BLaER1 treated with 17β-estradiol and CSF1 and Interleukin-3, amounts not matched to agents 10 nM and 100 nM (cell line): ENCODE measurements at regions not wholly inside any gene's neighbourhood (a gene's known extent, or its start where the extent isn't known, plus 50 kb on each side); places are given as distances from the start of the nearest gene placed in this dataset.
"Not testable (repeated sequence)": the region's sequence is repeated elsewhere in the genome, so short reads cannot be mapped to it uniquely, and the experiment has no call there.

ENCODE experiments used
- H3K27ac ChIP-seq, 11 experiments: shearing (Covaris generic); formaldehyde crosslinking; 2 replicates each; pipeline ENCODE4 v1.8.1; 2022
- H3K27me3 ChIP-seq, 11 experiments: shearing (Covaris generic); formaldehyde crosslinking; 2 replicates each; pipeline ENCODE4 v1.8.1; 2022
- H3K36me3 ChIP-seq, 11 experiments: shearing (Covaris generic); formaldehyde crosslinking; 2 replicates each; pipeline ENCODE4 v1.8.1; 2022
- H3K4me1 ChIP-seq, 10 experiments: shearing (Covaris generic); formaldehyde crosslinking; 2 replicates each; pipeline ENCODE4 v1.8.1; 2022
- H3K4me2 ChIP-seq, 11 experiments: shearing (Covaris generic); formaldehyde crosslinking; 2 replicates each; pipeline ENCODE4 v1.8.1; 2022
- H3K4me3 ChIP-seq, 10 experiments: shearing (Covaris generic); formaldehyde crosslinking; 2 replicates each; pipeline ENCODE4 v1.8.1; 2022
- H3K9ac ChIP-seq, 11 experiments: shearing (Covaris generic); formaldehyde crosslinking; 2 replicates each; pipeline ENCODE4 v1.8.1; 2022
- H3K9me3 ChIP-seq, 11 experiments: shearing (Covaris generic); formaldehyde crosslinking; replicated peaks in 1 of 11; 2 replicates each; pipeline ENCODE4 v1.8.1; 2022
- H4K20me1 ChIP-seq, 11 experiments: shearing (Covaris generic); formaldehyde crosslinking; 2 replicates each; pipeline ENCODE4 v1.8.1; 2022
- Cebpa-rat ChIP-seq, 11 experiments: shearing (Covaris generic); IDR thresholded peaks; 2 replicates each; pipeline ENCODE4 v1.8.1; 2022

DNA sequence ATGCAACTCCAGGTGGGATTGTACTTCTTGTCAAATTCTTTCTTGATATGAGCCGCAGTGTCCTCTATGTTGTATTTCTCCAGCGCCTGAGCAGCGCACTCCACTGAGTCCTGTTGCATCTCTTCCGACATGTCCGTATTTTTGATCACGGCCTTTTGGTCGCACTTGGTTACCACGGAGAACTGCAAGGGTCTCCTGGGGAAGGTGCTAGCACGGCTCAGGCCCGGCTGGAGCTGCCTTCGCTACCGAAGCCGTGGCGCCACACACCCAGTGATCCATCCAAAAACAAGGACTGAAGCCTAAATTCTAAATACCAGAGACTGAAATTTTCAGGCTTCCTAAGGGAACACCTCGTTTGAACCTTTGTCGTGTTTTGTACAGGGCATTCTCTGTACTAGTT is 194.4 kb upstream of the SEMA3D start:
- Histone ChIP-seq H3K9me3 (no peaks in the 10 kb centered on the region), H3K27ac (no peak overlapping the region), H3K36me3 (no peaks in the 10 kb centered on the region), H3K4me3 (no peak overlapping the region), H3K27me3 (no peaks in the 10 kb centered on the region), H3K4me2 (no peak overlapping the region), H3K9ac (no peak overlapping the region), H4K20me1 (no peaks in the 10 kb centered on the region), H3K4me1 (no peaks in the 10 kb centered on the region)
- no peak for TF ChIP-seq Cebpa-rat (IDR thresholded peaks at IDR 0.05)

- Histone ChIP-seq H4K20me1 (no peaks in the 10 kb centered on the region), H3K9ac (no peak overlapping the region), H3K4me2 (no peak overlapping the region), H3K9me3 (no peaks in the 10 kb centered on the region), H3K36me3 (no peaks in the 10 kb centered on the region), H3K27me3 (no peaks in the 10 kb centered on the region), H3K27ac (no peak overlapping the region), H3K4me1 (no peaks in the 10 kb centered on the region), H3K4me3 (no peak overlapping the region)
- TF ChIP-seq Cebpa-rat (IDR thresholded peaks at IDR 0.05) = no peak
These were observed 189.7 kb upstream of the SEMA3D start for GRCh38 chr7:85376589-85376988.

GRCh38 chr7:85356916-85357315 is 170.1 kb upstream of the SEMA3D start:
- Histone ChIP-seq H3K4me2 (no peak overlapping the region), H3K36me3 (no peaks in the 10 kb centered on the region), H3K9ac (no peak overlapping the region), H3K9me3 (no peaks in the 10 kb centered on the region), H3K4me3 (no peak overlapping the region), H3K27me3 (no peaks in the 10 kb centered on the region), H3K27ac (no peak overlapping the region), H4K20me1 (no peaks in the 10 kb centered on the region), H3K4me1 (no peaks in the 10 kb centered on the region)
- no peak for TF ChIP-seq Cebpa-rat (IDR thresholded peaks at IDR 0.05)

- Histone ChIP-seq H3K4me2 (no peak overlapping the region), H3K9ac (no peak overlapping the region), H4K20me1 (no peaks in the 10 kb centered on the region), H3K9me3 (no peaks in the 10 kb centered on the region), H3K4me3 (no peak overlapping the region), H3K36me3 (no peaks in the 10 kb centered on the region), H3K27ac (no peak overlapping the region), H3K27me3 (no peaks in the 10 kb centered on the region), H3K4me1 (no peaks in the 10 kb centered on the region)
- TF ChIP-seq Cebpa-rat (IDR thresholded peaks at IDR 0.05) = no peak
These were observed 156.6 kb upstream of the SEMA3D start for GRCh38 chr7:85343484-85343883.

GRCh38 chr7:85342781-85343180 is 155.9 kb upstream of the SEMA3D start:
- no peaks in the 10 kb centered on the region for H3K4me1 ChIP-seq

DNA sequence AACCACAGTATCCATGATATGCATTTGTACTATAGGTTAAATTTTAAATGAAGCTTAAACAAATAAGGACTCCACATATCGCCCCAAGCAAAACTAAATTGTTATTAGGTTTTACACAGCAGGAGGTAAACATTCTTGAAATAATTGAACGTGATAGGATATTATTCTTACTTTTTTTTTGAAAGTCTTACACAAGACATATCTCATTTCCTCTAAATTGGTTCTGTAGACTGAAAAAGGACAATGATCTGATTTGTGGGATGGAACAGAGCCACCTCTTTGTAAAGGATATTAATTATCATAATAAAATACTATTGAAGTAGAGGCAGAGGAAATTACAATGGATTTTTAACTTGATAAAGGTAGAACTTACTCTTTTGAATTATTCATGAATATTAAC is 155.1 kb upstream of the SEMA3D start:
- Histone ChIP-seq H3K9ac (no peak overlapping the region), H3K9me3 (no peaks in the 10 kb centered on the region), H3K4me2 (no peak overlapping the region), H3K27ac (no peak overlapping the region), H4K20me1 (no peaks in the 10 kb centered on the region), H3K4me1 (no peaks in the 10 kb centered on the region), H3K4me3 (no peak overlapping the region), H3K27me3 (no peaks in the 10 kb centered on the region), H3K36me3 (no peaks in the 10 kb centered on the region)
- TF ChIP-seq Cebpa-rat (IDR thresholded peaks at IDR 0.05) = no peak

More at GRCh38 chr7:85342781-85343180, 155.9 kb upstream of the SEMA3D start:
- H3K36me3 ChIP-seq = no peaks in the 10 kb centered on the region
- H3K4me3 ChIP-seq = no peak overlapping the region
- H4K20me1 ChIP-seq = no peaks in the 10 kb centered on the region
- no peaks in the 10 kb centered on the region for H3K27me3 ChIP-seq
- no peak overlapping the region for H3K27ac ChIP-seq
- no peak overlapping the region for H3K4me2 ChIP-seq
- no peak for TF ChIP-seq Cebpa-rat (IDR thresholded peaks at IDR 0.05)
- H3K9me3 ChIP-seq = no peaks in the 10 kb centered on the region
- H3K9ac ChIP-seq = no peak overlapping the region

GRCh38 chr7:85341121-85341520 is 154.3 kb upstream of the SEMA3D start:
- Histone ChIP-seq H3K27me3 (no peaks in the 10 kb centered on the region), H3K9ac (no peak overlapping the region), H3K4me2 (no peak overlapping the region), H3K9me3 (no peaks in the 10 kb centered on the region), H3K4me3 (no peak overlapping the region), H3K36me3 (no peaks in the 10 kb centered on the region), H3K4me1 (no peaks in the 10 kb centered on the region), H4K20me1 (no peaks in the 10 kb centered on the region), H3K27ac (no peak overlapping the region)
- no peak for TF ChIP-seq Cebpa-rat (IDR thresholded peaks at IDR 0.05)

GRCh38 chr7:85336086-85336485 is 149.2 kb upstream of the SEMA3D start:
- Histone ChIP-seq H3K9me3 (no peaks in the 10 kb centered on the region), H4K20me1 (no peaks in the 10 kb centered on the region), H3K27me3 (no peaks in the 10 kb centered on the region), H3K9ac (no peak overlapping the region), H3K27ac (no peak overlapping the region), H3K36me3 (no peaks in the 10 kb centered on the region), H3K4me3 (no peak overlapping the region), H3K4me2 (no peak overlapping the region), H3K4me1 (no peaks in the 10 kb centered on the region)
- no peak for TF ChIP-seq Cebpa-rat (IDR thresholded peaks at IDR 0.05)

- not testable (repeated sequence) for H3K4me1 ChIP-seq, H3K27me3 ChIP-seq, H3K4me2 ChIP-seq, H3K9ac ChIP-seq, H4K20me1 ChIP-seq, H3K27ac ChIP-seq, H3K9me3 ChIP-seq, H3K4me3 ChIP-seq, H3K36me3 ChIP-seq
These were observed 148.3 kb upstream of the SEMA3D start for GRCh38 chr7:85335113-85335512.

DNA sequence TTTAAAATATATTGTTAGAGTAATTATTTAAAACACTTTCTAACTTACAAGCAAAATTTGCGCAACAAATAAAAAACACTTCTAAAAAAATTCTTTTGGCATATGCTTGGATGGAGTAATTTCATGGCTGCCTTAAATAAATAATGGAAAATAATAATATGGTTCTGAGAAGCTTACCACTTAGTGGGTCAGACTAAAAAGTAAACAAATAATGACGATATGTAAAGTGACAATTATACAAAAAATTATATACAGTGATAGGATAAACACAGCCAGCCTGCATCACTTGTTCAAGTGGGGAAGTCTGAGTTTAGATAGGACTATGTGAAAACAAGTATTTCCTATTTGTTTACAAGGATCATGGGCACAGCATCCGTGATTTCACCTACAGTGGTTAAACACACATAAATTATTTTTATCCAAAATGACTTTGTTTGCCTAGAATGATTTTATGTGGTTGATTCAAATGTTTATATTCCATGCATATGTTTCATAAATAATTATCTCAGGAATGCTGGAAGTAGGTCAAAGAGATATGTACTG is 141.7 kb upstream of the SEMA3D start:
- no peak overlapping the region for H3K4me2 ChIP-seq
- H3K9me3 ChIP-seq = no peaks in the 10 kb centered on the region

More for the DNA sequence above, 141.7 kb upstream of the SEMA3D start:
- no peak overlapping the region for H3K4me3 ChIP-seq
- no peak for TF ChIP-seq Cebpa-rat (IDR thresholded peaks at IDR 0.05)
- H3K36me3 ChIP-seq = no peaks in the 10 kb centered on the region
- no peaks in the 10 kb centered on the region for H4K20me1 ChIP-seq
- H3K27ac ChIP-seq = no peak overlapping the region
- no peaks in the 10 kb centered on the region for H3K27me3 ChIP-seq
- no peak overlapping the region for H3K9ac ChIP-seq
- H3K4me1 ChIP-seq = no peaks in the 10 kb centered on the region
